HG02642 (cell line): ENCODE measurements at regions not wholly inside any gene's neighbourhood (a gene's known extent, or its start where the extent isn't known, plus 50 kb on each side); places are given as distances from the start of the nearest gene placed in this dataset.

Experiments
- ATAC-seq: cut with Tn5 transposase; IDR thresholded peaks from one replicate; pipeline ENCODE4 v1.9.1; 2021; ENCODE audit warnings: mild to moderate bottlenecking; ENCODE audit not compliant: unreplicated experiment, poor library complexity

DNA sequence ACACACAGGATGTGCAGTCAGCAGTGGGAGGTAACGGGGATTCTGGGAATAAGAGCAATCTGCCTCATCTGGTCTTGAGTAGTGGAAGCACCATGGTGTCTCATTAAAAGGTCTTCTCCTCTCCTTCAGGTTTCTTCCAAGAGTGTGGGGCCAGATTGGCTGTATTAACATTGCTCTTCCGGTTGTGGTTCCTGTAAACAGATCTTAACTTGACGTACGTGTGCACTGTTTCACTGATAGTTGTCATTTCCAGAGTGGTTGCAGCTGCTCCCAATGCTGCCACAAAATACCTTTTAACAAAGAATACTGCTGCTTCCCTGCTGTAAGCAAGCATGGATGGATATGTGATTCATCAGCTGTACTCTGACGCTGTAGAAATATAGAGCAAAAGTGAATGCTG is 1443.4 kb upstream of the TENM3 start:
- no peak for ATAC-seq

DNA sequence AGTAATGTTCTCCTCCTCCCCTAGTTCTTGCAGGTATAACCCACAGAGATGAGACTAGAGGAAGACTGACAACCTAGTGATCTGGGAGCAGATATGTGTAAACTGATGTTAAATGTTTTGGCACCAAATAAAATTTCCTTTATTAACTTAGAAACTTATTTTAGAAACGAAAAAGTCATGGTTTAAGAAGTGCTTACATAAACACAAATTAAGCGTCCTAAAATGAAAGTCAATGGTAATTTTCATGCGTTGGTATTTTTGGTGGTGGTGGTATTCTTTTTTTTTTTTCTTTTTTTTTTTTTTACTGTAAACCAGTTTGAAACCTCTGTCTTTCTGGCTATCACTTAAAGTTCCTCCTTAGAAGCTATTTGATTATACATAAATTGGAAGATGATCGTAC is 1438.1 kb upstream of the TENM3 start:
- no peak for ATAC-seq

DNA sequence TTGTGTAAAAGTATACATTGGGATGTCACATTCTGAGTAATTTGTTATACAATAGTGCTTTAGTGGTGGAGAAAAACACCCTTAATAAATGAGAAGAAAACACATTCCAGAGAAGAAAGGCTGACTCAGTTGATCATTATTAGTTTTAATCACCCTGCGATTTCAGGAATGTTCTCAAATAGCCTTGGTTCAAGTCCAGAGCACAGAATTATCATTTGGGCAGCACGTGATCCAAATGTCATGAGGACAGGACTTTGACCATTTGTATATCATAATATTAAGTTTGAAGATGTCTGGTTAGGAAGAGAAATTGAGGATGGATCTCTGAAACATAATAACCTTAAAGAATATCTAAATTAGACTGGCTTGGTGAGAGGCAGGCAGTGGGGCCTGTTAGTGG is 1434.3 kb upstream of the TENM3 start:
- no peak for ATAC-seq

DNA sequence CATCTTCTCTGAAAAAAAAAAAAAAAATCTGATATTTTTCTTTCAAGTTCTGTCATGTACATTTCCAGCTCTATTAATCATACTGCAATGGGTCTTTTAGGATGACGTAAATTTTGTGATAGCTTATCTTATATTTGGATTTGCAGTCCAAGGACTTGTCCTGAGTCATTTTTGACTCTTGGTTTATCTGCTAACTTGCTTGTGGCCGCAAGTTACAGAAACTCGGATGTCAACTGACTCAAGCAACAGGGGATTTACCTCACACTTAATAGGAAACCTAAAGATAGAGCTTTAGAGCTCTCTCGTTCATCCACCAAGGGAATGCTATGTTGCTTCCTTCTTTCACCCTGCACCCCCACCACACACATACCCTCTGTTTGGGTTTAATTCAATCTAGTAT is 1433.8 kb upstream of the TENM3 start:
- no peak for ATAC-seq

- no peak for ATAC-seq
Observed at GRCh38 chr4:180810581-180810980, 1432.6 kb upstream of the TENM3 start.

DNA sequence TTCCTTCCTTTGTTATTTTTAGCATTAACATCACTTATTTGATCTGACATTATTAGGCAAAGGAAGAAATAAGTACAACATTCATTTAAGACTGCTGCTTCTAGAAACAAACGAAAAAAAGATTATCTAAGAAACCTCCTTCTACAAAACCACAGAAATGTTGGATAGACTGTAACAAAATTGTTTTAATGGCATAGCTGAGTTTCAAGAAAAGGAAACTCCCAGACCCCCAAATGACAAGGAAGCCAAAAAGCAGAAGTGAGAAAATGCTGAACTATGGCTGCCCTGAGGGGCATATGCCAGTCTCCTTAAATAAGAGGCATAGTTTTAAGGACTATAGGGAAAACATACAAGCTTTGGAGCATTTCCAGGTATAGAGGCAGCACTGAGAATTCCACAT is 1431.6 kb upstream of the TENM3 start:
- ATAC-seq = no peak

DNA sequence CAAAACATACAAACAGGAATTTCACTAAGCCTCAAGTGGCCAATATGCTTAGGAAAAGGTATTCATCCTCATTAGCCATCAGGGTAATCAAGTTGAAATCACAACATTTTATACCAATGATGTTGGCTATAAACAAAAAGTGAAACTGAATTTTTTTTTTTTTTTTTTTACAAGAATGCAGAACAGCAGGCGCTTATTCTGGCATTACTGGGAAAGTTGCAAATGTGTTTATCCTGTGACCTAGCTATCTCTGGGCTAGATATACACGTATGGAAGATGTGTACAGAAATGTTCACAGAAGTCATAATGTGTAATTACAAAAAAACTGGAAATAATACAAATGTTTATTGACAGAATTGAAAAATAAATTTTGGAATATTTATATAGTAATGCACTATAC is 1430.4 kb upstream of the TENM3 start:
- ATAC-seq = no peak

GRCh38 chr4:180814875-180815417 is 1428.3 kb upstream of the TENM3 start:
- no peak for ATAC-seq

DNA sequence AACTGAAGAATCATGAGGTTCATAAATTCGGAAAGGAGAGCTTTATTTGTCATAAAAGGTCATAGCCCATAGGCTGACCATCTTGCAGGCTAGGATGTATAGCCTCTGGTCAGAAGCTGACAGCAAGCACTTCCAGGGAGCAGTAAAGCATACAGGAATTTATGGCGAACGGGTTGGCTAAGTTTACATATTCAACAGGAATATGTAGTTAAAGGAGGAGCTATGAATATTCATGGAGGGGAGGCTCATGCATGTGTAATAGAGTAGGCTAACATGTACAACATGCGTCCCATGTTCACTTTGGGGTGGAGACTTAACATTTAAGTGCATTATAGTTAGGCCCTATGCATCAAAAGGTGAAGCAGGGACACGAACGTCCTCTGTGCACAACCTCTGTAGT is 1425.7 kb upstream of the TENM3 start:
- no peak for ATAC-seq

GRCh38 chr4:180823108-180823507 is 1420.1 kb upstream of the TENM3 start:
- no peak for ATAC-seq

- ATAC-seq = no peak
Observed at GRCh38 chr4:180827232-180828009, 1415.8 kb upstream of the TENM3 start.

GRCh38 chr4:180828455-180829018 is 1414.7 kb upstream of the TENM3 start:
- no peak for ATAC-seq

DNA sequence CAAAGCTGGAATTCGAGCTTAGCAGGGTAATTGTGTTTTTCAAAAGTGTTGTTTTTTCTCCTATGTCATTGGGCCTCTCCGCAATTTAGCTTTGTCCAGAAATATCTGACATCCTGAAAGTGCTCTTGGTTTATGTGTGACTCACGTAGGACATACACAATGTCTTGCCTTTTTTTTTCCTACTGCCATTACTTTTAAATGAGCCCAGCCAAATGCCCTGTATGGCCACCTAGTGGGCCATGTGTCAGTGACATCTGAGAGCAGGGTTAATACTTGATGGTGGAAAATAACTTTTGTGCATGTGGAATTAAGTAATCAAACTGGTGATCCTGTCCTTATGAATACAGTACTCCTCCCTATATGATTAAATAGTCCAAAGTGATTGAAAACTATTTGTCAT is 1411.1 kb upstream of the TENM3 start:
- no peak for ATAC-seq

DNA sequence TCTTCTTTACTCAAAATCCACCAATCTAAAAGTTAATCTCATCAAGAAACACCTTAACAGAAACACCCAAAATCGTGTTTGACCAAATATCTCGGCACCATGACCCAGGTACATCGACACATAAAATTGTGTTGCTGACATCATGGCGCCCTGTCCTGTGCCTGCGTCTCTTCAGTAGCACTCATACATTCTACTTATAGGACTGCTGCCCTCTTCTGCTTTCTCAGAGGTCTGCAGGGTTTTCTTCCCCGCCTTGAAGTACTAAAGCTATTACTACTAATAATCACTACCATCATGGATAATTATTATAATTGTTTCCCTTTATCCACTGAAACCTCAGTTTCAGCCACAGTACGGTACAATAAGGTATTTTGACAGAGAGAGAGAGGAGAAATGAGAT is 1403.1 kb upstream of the TENM3 start:
- no peak for ATAC-seq

DNA sequence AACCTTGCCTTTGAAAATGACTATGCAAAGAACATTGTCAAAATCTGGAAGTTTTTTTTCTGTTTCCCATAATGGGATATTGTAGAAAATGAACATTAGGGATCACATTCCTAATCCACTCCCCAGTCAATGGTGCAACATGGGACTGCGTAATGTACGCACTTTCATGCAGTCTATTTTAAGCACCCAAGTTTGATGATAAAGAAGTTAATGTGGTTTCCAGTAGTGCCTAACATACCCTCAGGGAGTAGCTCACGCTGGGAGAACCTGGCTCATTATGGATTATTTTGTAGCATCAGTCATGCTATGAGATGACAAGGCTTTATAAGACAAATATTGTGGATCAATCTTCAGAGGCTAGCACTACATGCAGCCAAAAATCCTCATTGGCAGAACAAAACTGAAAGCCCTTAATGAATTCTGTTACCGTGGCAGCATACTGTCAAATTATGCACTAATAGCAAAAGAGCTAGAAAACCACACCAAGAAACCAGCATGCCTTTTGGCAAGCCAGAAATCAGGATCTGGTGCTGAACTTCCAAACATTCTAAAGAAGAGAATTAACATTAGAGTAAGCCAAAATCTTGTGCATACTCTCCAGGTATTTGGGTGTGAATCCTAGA is 1392.8 kb upstream of the TENM3 start:
- ATAC-seq = no peak

DNA sequence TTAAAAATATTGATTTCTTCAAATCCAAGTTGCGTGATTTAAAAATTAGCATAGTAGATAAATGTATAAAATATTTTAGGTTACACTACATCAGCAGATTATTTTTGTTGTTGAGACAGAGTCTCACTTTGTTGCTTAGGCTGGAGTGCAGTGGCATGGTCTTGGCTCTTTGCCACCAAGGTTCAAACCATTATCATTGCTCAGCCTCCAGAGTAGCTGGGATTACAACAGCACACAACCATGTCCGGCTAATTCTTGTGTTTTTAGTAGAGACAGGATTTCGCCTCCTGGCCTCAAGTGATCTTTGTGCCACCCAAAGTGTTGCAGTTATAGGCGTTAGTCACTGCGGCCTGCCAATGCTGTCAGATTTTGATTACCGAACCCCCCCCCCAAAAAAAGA is 1390.5 kb upstream of the TENM3 start:
- ATAC-seq = no peak

DNA sequence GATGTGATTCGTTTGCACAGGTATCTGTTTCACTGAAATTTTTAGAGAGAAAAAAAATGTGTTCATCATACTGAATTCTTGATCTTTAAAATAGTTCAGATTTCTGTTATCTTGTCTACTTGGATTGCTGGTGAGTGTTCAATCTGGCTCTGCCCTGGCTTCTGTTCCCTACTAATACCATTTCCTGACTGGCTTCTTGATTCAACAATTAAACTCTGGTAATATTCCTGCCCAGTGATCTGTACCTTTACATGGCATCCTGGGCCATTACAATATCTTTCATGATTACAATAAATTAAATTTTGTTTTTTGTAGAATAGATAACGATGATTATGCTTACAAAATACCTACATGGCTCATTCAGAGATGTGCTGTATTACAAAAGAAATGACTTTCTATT is 1388.0 kb upstream of the TENM3 start:
- no peak for ATAC-seq

GRCh38 chr4:180860089-180860720 is 1383.0 kb upstream of the TENM3 start:
- no peak for ATAC-seq

DNA sequence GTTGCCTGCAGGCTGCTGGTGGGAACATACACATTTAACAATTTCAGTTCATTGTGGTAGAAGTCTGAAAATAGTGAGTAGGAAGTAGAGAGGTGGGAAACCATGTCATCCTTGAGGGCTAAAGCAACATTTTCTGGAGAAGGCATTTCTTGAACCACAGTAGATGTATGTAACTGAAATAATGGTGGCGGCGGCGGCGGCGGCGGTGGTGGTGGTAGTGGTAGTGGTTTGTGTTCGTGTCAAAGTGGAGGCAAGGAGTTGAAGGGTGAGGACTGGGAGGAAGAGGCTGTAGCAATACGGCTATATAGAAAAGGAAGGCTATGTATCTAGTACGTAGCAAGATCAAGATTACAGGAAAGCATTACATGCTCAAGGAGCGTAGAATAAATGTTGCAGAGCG is 1381.6 kb upstream of the TENM3 start:
- no peak for ATAC-seq

DNA sequence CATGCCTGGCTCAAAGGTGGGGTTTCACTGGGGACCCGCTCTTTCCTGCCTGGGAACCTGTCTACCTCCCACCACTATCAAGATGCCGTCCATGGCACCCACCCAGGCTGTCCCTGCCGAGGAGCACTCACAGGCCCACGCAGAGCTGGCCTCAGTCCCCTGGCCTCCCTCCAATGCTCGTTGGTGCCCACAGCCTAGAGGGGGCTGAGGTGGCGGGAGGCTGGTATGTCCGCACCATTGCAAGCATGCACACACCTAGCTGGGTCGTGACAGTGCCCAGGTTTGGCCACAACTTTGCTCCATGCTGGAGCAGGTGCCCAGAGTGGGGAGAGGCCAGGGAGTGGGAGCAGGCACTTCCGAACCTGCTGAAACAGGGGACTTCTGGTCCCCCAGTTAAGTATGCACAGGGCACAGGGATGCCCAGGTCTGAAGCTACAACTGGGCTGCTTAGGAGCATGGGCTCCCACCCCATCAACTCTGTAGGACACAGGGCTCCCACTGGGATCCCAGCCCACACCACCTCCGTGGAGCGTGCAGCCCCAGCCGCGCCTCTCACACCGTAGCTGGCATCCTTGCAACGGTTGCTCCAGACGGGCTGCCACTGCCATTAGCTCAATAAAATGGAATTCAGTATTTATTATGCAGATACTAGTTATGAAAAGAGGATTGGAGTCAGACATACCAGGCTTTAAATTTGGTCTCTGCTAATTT is 1376.1 kb upstream of the TENM3 start:
- ATAC-seq = no peak

DNA sequence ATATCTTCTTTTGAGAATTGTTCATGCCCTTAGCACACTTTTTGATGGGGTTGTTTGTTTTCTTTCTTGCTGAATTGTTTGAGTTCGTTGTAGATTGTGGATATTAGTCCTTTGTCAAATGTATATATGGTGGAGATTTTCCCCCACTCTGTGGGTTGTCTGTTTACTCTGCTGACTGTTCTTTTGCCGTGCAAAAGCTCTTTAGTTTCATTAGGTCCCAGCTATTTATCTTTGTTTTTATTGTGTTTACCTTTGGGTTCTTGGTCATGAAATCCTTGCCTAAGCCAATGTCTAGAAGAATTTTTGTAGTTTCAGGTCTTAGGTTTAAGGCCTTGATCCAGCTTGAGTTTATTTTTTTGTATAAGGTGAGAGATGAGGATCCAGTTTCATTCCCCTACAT is 1372.6 kb upstream of the TENM3 start:
- no peak for ATAC-seq
